ENCODE measurements at regions not wholly inside any gene's neighbourhood (a gene's known extent, or its start where the extent isn't known, plus 50 kb on each side); places are given as distances from the start of the nearest gene placed in this dataset.

GRCh38 chr7:97471491-97471890 is 260.4 kb upstream of the TAC1 start:
- DNase-seq = no peak

- peak; percentile 30 to 46 for DNase-seq
Observed at GRCh38 chr7:97479740-97480290, 252.1 kb upstream of the TAC1 start.

GRCh38 chr7:97480772-97481390 is 251.0 kb upstream of the TAC1 start:
- DNase-seq = peak; percentile 45 to 46

- no peak for DNase-seq
Observed at GRCh38 chr7:97495487-97495886, 236.4 kb upstream of the TAC1 start.

- DNase-seq = peak in 1 of 2 experiments; percentile 22
Observed at GRCh38 chr7:97499204-97499603, 232.7 kb upstream of the TAC1 start.

GRCh38 chr7:97503367-97504094 is 228.4 kb upstream of the TAC1 start:
- DNase-seq = no peak

GRCh38 chr7:97506728-97507127 is 225.2 kb upstream of the TAC1 start:
- DNase-seq = no peak

GRCh38 chr7:97512441-97513207 is 219.3 kb upstream of the TAC1 start:
- no peak for DNase-seq

GRCh38 chr7:97513326-97513725 is 218.6 kb upstream of the TAC1 start:
- DNase-seq = no peak

GRCh38 chr7:97541188-97541587 is 190.7 kb upstream of the TAC1 start:
- DNase-seq = no peak

GRCh38 chr7:97555857-97556421 is 175.9 kb upstream of the TAC1 start:
- DNase-seq = peak in 1 of 2 experiments; percentile 4

- DNase-seq = no peak
Observed at GRCh38 chr7:97565665-97566064, 166.2 kb upstream of the TAC1 start.

- no peak for DNase-seq
Observed at GRCh38 chr7:97573065-97573464, 158.8 kb upstream of the TAC1 start.

- no peak for DNase-seq
Observed at GRCh38 chr7:97576043-97576442, 155.8 kb upstream of the TAC1 start.

- DNase-seq = no peak
Observed at GRCh38 chr7:97578225-97578624, 153.7 kb upstream of the TAC1 start.

- no peak for DNase-seq
Observed at GRCh38 chr7:97580205-97580604, 151.7 kb upstream of the TAC1 start.

- no peak for DNase-seq
Observed at GRCh38 chr7:97595439-97595838, 136.4 kb upstream of the TAC1 start.

GRCh38 chr7:97601931-97602457 is 129.9 kb upstream of the TAC1 start:
- no peak for DNase-seq

GRCh38 chr7:97620495-97620894 is 111.4 kb upstream of the TAC1 start:
- no peak for DNase-seq

- no peak for DNase-seq
Observed at GRCh38 chr7:97623333-97623732, 108.6 kb upstream of the TAC1 start.

- no peak for DNase-seq
Observed at GRCh38 chr7:97630116-97630515, 101.8 kb upstream of the TAC1 start.

- DNase-seq = no peak
Observed at GRCh38 chr7:97635622-97636021, 96.3 kb upstream of the TAC1 start.

- no peak for DNase-seq
Observed at GRCh38 chr7:97639036-97639435, 92.8 kb upstream of the TAC1 start.

All from NCI-H187 (cell line).